AG08395 (cell line): ENCODE measurements at regions not wholly inside any gene's neighbourhood (a gene's known extent, or its start where the extent isn't known, plus 50 kb on each side); places are given as distances from the start of the nearest gene placed in this dataset.
"Not testable (repeated sequence)": the region's sequence is repeated elsewhere in the genome, so short reads cannot be mapped to it uniquely, and the experiment has no call there.

Experiments used
- DNase-seq: peaks from one replicate; pipeline ENCODE4 v3.0.0; 2012; ENCODE audit warnings: mixed read lengths, low spot score

DNA sequence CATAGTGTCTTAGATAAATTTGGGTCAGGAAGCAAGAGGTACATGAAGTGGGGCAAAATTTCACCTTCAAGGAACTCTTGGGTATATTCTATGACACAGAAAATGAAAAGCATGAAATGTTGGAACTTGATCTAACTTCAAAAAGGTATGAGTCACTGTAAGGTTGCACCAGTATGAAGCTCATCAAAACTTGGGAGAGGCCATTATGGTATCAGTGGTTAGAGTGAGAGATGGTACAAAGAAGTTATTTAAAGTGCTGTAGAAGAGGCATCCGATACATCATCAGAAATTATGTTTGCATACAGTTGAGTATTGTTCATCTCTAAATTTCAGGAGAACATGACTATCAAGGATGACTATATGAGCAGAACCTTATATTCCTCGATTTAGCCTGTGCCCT is 302.9 kb upstream of the SUCLG2 start:
- DNase-seq, result no peak

- no peak for DNase-seq
Observed at GRCh38 chr3:67947808-67948508, 293.5 kb upstream of the SUCLG2 start.

GRCh38 chr3:67946436-67946835 is 292.0 kb upstream of the SUCLG2 start:
- DNase-seq, result no peak

GRCh38 chr3:67943546-67943945 is 289.1 kb upstream of the SUCLG2 start:
- no peak for DNase-seq

GRCh38 chr3:67941433-67942030 is 287.1 kb upstream of the SUCLG2 start:
- no peak for DNase-seq

- DNase-seq, result no peak
Observed at GRCh38 chr3:67940210-67940952, 286.0 kb upstream of the SUCLG2 start.

DNA sequence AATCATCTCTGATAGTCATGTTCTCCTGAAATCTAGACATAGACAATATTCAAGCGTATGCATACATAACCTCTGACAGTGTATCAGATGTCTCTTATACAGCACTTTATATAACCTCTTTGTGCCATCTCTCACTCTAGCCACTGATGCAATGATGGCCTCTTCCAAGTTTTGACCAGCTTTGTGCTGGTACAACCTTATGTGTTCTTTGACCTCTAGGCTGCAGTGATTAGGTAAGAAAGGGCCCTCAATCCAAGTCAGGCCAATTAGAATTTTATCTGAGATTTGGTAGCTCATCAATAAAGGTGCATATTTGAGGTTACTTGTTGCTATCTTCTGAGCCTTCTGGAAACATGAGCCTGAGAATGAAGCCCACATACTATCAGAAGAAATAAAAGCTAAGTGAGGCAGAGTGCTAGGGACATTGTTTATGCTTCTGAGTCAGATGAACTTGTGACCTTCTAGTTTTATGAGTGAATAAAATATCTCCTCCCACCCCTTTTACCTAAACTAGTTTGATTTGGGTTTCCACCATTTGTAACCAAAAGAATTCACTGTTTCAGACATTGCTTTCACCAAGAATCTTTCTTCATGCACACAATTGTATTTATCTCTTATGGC is 283.2 kb upstream of the SUCLG2 start:
- no peak for DNase-seq

DNA sequence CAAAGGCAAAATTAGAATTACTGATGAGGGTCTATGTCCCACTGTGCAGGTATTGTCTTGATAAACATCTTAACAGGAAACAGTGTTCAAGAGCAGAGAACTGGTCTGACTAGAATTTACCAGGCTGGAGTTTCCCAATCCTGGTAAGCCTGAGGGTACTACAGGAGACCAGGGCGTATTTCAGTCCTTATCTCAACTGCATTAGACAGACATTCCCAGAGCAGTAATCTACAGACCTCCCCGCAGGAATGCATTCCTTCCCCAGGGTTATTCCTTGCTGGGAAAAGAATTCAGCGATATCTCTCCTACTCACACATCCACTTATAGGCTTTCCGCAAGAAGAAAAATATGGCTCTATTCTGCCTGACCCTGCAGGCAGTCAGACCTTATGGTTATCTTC is 276.0 kb upstream of the SUCLG2 start:
- DNase-seq, result not testable (repeated sequence)

DNA sequence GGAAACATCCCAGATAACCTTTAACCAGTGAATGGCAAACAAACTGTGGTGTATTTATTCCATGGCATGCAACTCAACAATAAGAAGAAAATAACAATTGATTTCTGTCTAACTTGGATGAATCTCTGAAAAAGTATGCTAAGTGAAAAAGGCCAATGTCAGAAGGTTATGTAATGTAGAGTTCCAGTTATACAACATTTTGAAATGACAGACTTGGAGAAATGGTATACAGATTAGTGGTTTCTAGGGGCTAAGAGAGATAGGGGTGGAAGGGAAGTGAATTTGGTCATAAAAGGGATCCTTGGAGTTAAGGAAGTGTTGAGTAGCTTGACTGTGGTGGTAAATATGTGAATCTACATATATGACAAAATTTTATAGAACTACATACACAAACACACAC is 269.4 kb upstream of the SUCLG2 start:
- DNase-seq, result no peak

DNA sequence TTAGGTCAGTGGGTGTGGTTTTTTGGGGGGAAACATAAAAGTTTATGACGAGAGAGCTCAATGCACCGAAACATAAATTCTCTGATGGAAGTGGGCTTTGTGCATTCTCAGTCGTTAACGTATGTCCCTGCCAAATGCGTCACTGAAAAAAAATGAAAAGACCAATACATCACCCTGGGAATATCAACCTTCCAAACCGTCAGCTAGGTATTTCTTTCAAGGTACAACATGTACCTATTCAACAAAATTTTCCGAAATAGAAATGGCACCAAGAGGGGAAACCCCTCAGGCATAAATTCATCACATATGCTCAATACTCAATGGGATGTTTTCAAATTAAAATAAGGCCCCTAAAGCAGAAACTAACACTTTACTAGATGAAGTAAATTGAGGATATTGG is 266.6 kb upstream of the SUCLG2 start:
- no peak for DNase-seq

DNA sequence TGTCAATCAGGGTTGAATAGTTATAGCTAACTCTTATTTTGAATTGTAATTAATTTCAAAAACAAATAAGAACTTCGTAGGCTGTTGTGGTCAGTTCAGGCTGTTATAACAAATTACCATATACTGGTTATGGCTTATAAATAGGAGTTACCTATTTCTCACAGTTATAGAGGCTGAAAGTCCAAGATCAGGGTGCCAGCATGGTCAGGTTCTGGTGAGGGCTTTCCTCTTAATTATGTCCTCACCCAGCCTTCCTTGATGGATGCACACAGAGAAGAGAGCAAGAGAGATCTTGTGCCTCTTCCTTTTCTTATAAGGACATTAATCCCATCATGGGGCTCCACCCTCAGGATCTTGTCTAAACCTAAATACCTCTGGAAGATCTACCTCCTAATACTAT is 265.9 kb upstream of the SUCLG2 start:
- DNase-seq, result no peak

GRCh38 chr3:67916353-67916752 is 261.9 kb upstream of the SUCLG2 start:
- DNase-seq, result no peak

DNA sequence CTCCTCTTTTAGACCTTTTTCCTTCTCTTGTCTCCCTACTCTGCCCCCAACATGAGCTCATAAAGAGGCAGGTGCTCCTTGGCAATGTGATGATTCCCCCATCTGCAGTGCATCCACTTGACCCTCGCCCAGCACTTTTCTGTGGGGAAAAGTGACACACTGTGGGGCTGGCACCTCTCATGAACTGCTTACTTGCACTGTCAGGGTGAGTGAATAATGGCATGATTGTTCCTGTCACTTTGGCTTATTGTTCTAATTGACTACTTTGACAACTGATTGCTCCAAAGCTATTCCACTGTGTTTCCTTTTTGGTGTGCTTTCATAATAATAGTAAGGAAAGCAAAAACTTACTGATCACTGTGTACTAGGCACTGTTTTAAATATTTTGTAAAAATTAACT is 253.3 kb upstream of the SUCLG2 start:
- DNase-seq, result no peak

DNA sequence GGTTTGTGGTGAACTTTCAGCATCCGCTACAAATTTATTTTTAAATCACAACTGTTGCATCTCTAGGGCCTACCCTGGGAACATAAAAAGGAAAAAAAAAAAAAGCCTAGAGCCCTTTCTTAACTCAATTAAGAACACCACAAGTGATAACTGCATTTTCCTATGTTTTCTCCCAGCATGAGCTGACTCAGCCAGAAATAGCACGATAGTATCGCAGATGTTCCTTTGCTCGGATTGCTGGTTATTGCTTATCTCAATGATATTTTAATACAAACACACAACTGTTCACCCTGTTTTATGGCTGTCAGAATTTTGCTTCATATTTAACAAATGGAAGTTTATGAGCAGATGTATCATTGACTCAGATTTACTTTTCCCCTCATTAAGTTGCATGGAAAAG is 251.8 kb upstream of the SUCLG2 start:
- no peak for DNase-seq

- no peak for DNase-seq
Observed at GRCh38 chr3:67901681-67902080, 247.3 kb upstream of the SUCLG2 start.

DNA sequence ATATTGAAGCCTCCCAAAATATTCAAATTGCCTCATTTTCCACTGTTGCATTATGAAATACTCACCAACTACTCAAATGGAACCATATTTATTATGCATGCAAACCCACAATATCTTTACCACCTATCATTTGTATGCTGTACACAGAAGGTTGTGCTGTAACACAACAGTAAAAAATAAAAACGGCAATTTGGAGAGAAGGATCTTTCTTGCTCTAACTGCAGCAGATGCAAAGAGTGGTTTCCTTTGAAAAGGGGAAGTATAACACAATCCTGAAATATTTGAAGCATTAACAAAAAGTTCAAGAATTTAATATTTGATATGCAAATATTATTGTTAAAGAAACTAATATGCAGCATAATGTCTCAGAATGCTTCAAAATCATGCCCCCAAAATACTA is 244.5 kb upstream of the SUCLG2 start:
- no peak for DNase-seq

- no peak for DNase-seq
Observed at GRCh38 chr3:67897351-67898336, 243.2 kb upstream of the SUCLG2 start.

GRCh38 chr3:67896130-67896529 is 241.7 kb upstream of the SUCLG2 start:
- DNase-seq, result no peak

DNA sequence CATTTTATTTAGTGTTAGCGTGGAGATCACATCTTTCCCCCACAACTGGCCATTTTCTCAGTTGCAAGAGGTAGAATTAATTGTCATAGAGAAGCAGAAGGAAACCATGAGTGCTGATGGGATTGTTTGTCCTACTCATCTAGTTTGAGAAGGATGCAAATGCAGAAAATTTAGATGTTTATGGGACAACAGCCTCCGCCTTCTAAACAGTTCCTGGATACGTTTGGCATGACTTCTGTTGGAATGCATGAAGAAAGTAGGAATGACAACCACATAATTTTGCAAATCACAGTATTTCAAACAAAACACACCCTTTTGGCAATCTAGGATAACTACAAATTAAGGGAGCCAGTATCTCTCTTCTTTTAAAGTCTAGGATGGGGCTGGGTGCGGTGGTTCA is 240.1 kb upstream of the SUCLG2 start:
- no peak for DNase-seq

DNA sequence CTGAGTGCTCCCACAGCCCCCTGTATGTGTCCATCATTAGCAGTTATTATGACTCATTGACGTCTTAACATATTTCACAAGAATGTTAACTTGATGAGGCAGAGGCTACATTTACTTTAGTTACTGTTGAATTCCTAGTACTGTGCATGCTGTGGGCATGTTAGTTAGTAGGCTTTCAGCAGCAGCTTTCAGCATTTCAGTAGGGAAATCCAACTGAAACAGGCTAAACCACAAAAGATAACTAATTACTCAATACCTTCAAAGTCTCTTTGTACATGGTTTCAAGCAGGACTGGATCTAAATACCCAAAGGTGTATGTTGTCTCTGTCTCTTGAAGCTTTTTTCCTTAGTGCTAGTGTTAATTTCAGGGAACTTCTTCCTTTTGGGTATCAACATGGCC is 229.9 kb upstream of the SUCLG2 start:
- no peak for DNase-seq

GRCh38 chr3:67883766-67884165 is 229.4 kb upstream of the SUCLG2 start:
- no peak for DNase-seq

DNA sequence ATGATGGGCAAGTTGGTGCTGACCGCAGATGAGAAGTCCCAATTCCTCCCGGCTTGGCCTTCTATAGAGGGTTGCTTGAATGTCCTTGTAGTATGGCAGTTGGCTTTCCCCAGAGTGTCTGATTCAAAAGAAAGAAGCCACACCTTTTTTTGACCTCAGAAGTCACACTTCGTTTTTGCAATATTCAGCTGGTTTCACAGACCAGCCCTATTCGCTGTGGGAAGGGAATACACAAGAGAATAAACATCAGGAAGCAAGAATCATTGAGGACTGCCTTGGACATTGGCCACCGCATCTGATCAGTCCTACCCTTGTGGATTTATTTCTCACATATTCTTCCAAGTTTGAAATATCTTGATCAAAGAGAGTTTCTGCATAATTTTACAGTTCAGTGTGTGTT is 228.6 kb upstream of the SUCLG2 start:
- DNase-seq, result no peak
